GM12892 (cell line): ENCODE measurements at regions not wholly inside any gene's neighbourhood (a gene's known extent, or its start where the extent isn't known, plus 50 kb on each side); places are given as distances from the start of the nearest gene placed in this dataset.

ENCODE experiments used
- POLR2A ChIP-seq: IDR thresholded peaks from 2 replicates; pipeline ENCODE4 v1.6.1; 2011; ENCODE audit warnings: low read depth, low read length, control low read depth
- POLR2AphosphoS5 ChIP-seq: IDR thresholded peaks from 2 replicates; pipeline ENCODE4 v1.6.1; 2011; ENCODE audit warnings: low read depth, low read length, control low read depth
- TAF1 ChIP-seq: IDR thresholded peaks from 2 replicates; pipeline ENCODE4 v1.6.1; 2011; ENCODE audit warnings: low read depth, mild to moderate bottlenecking, control low read depth, low read length, borderline replicate concordance

- no peak for TF ChIP-seq POLR2AphosphoS5
- no peak for TF ChIP-seq POLR2A
- TF ChIP-seq TAF1: no peak
Observed at GRCh38 chr18:76202322-76202721, 292.7 kb downstream of the ZNF516 start.
